Activated B cell treated with CpG ODN at 0.5 μM for 24 hours (primary cell): ENCODE measurements at regions not wholly inside any gene's neighbourhood (a gene's known extent, or its start where the extent isn't known, plus 50 kb on each side); places are given as distances from the start of the nearest gene placed in this dataset.

Source experiments
- ATAC-seq: fragments of 200-7000 bp; cut with Tn5 transposase; one replicate; pipeline ENCODE4 v1.10.0; 2021; ENCODE audit warnings: low read depth, mild to moderate bottlenecking, moderate library complexity
- CTCF ChIA-PET: fragments of 350-600 bp; sonication (Branson Sonifier 250); formaldehyde crosslinking; loops from one replicate; lab custom pipeline; 2021; ENCODE audit warnings: antibody characterized with exemption; lab: Charles Lee
- POLR2A ChIA-PET: fragments of 350-600 bp; sonication (Branson Sonifier 250); formaldehyde crosslinking; loops from one replicate; lab custom pipeline; 2021; ENCODE audit warnings: antibody characterized with exemption; lab: Charles Lee
- DNase-seq: peaks from one replicate; pipeline ENCODE4 v3.0.0; 2022
- H3K27ac Mint-ChIP-seq: one replicate; pipeline ENCODE4 v1.8.0; 2020; ENCODE audit warnings: mixed read lengths
- H3K27me3 Mint-ChIP-seq: one replicate; pipeline ENCODE4 v1.8.0; 2021; ENCODE audit warnings: mixed read lengths
- H3K36me3 Mint-ChIP-seq: one replicate; pipeline ENCODE4 v1.8.0; 2021; ENCODE audit warnings: low read depth, mixed read lengths
- H3K4me1 Mint-ChIP-seq: one replicate; pipeline ENCODE4 v1.8.0; 2021; ENCODE audit warnings: mixed read lengths
- H3K4me3 Mint-ChIP-seq: one replicate; pipeline ENCODE4 v1.8.0; 2020; ENCODE audit warnings: mild to moderate bottlenecking, mixed read lengths
- H3K9me3 Mint-ChIP-seq: one replicate; pipeline ENCODE4 v1.8.0; 2020; ENCODE audit warnings: mixed read lengths
- intact Hi-C: fragments of 100-400 bp; cut with micrococcal nuclease; formaldehyde crosslinking; loops from one replicate; pipeline ENCODE4 v1.15.1; 2024
- TF ChIP-seq, protein P1 (sequence below): fragments of 200-600 bp; IDR thresholded peaks from one replicate; pipeline ENCODE4 v1.8.0; 2022; ENCODE audit warnings: antibody characterized with exemption, mild to moderate bottlenecking

DNA sequence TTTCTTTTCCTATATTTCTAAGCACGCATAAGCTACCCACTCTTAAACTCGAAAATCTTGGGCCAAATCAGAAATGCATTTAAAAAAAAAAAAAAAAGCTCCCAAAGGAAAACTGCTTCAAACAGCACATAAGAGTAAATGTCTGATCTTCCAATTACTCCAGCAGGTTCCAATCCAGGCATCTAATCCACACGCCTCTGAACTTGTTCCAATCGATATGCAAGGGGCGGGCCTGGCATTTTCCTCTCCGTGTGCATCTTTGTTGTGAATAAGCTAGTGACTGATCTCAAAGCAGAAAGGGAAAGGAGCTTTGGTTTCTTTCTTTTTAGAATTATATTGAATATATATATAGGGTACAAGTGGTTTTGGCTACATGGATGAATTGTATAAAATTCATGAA, 365.5 kb downstream of the PRDM2 start:
- ATAC-seq (no peak), DNase-seq (no peak)
- no peaks in the 10 kb centered on the region for H3K36me3 Mint-ChIP-seq
- no peak overlapping the region for H3K27ac Mint-ChIP-seq
- no peak overlapping the region for H3K4me3 Mint-ChIP-seq
- H3K4me1 Mint-ChIP-seq: no peaks in the 10 kb centered on the region
- ChIA-PET CTCF (no interaction called here), POLR2A (no interaction called here)
- no peaks in the 10 kb centered on the region for H3K27me3 Mint-ChIP-seq
- H3K9me3 Mint-ChIP-seq: no peaks in the 10 kb centered on the region
- TF ChIP-seq, protein P1, sequence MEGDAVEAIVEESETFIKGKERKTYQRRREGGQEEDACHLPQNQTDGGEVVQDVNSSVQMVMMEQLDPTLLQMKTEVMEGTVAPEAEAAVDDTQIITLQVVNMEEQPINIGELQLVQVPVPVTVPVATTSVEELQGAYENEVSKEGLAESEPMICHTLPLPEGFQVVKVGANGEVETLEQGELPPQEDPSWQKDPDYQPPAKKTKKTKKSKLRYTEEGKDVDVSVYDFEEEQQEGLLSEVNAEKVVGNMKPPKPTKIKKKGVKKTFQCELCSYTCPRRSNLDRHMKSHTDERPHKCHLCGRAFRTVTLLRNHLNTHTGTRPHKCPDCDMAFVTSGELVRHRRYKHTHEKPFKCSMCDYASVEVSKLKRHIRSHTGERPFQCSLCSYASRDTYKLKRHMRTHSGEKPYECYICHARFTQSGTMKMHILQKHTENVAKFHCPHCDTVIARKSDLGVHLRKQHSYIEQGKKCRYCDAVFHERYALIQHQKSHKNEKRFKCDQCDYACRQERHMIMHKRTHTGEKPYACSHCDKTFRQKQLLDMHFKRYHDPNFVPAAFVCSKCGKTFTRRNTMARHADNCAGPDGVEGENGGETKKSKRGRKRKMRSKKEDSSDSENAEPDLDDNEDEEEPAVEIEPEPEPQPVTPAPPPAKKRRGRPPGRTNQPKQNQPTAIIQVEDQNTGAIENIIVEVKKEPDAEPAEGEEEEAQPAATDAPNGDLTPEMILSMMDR: no peak
- intact Hi-C loops: no loop called here

DNA sequence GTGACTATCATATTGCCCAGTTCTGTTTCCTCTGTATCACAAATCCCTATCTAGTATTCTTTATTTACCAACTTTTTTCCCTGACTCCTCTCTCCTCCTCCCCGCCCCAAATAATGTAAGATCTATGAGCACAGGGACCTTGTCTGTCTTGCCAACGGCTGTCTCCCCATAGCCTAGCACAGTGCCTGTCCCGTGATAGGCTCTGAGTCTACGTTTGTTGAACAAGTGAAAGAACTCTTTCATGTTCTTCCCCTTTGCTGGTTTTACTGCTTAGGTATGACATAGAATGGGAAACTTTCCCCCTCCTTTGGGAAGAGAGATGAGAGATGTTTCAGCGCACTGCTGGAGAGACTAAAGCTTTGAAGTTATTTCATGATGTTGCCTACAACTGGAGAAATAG, 367.0 kb downstream of the PRDM2 start:
- ChIA-PET CTCF (no interaction called here), POLR2A (no interaction called here)
- TF ChIP-seq, protein P1: no peak
- Mint-ChIP-seq H3K36me3 (no peaks in the 10 kb centered on the region), H3K27ac (no peak overlapping the region), H3K9me3 (no peaks in the 10 kb centered on the region), H3K4me1 (no peaks in the 10 kb centered on the region), H3K27me3 (no peaks in the 10 kb centered on the region), H3K4me3 (no peak overlapping the region)
- DNase-seq: no peak
- no peak for ATAC-seq
- intact Hi-C loops: no loop called here

DNA sequence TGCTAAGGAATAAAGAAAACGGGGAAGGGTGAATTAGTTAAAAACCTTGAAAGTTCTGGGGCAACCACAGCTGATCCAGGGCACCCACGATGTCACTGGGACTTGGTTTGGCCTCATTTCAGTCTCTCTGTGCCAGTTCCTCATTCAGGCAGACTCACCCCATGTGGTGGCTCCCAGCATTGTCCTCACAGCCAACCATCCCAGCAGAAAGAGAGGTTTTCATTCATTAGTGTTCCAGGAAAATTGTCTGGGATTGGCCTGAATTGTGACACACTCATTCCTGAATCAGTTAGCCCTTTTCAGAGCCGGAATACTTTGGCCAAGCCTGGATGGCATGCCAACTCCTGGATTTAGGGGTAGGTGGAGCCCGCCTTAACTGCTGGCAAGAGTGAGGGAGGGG, 367.7 kb downstream of the PRDM2 start:
- no peaks in the 10 kb centered on the region for H3K9me3 Mint-ChIP-seq

DNA sequence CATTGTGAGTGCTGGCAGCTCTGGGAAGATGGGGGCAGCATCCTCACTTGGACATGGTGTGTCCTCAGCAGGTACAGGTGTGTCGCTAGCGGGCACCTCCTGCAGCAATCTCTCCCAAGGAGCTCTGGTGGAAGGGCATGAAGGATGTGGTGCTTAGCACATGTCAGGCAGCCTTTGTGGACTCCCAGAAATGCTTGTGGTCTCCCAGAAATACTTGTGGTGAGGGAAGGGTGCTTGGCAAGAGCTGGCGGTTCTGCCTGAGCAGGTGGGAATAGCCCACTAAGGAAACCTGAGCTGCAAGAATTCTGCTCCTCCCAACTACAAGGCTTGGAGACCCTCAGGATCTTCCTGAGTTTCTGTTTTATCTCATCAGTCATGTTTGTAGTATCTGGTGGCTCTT, 371.6 kb downstream of the PRDM2 start:
- ChIA-PET CTCF (no interaction called here), POLR2A (no interaction called here)
- Mint-ChIP-seq H3K4me3 (no peak overlapping the region), H3K27ac (no peak overlapping the region), H3K9me3 (no peaks in the 10 kb centered on the region), H3K27me3 (no peaks in the 10 kb centered on the region), H3K36me3 (no peaks in the 10 kb centered on the region), H3K4me1 (no peaks in the 10 kb centered on the region)
- DNase-seq (no peak), ATAC-seq (no peak)
- TF ChIP-seq, protein P1: no peak
- intact Hi-C loops: no loop called here

More for the DNA sequence above, 367.7 kb downstream of the PRDM2 start:
- H3K36me3 Mint-ChIP-seq: no peaks in the 10 kb centered on the region
- intact Hi-C loops: no loop called here
- ATAC-seq (no peak), DNase-seq (no peak)
- no peak overlapping the region for H3K4me3 Mint-ChIP-seq
- no peaks in the 10 kb centered on the region for H3K4me1 Mint-ChIP-seq
- ChIA-PET CTCF (no interaction called here), POLR2A (no interaction called here)
- TF ChIP-seq, protein P1: no peak
- H3K27me3 Mint-ChIP-seq: no peaks in the 10 kb centered on the region
- no peak overlapping the region for H3K27ac Mint-ChIP-seq

DNA sequence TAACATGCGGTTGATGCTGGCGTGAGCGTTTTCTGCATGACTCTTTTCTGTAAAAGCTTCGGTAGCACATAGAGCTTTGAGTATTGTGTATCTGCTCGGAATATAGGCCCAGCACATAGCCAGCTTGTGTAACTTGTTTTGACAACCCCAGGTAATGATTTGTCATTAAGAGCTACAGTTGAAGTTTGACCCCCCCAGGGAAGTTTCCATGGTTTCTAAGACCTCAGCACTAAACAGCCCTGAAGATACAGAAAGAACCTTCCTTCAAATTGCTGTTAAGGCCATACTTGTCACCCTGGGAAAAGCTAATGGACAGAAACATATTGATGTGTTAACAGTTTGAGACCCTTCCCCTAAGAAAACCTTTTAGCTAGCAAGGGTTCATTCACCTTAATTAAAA, 380.7 kb downstream of the PRDM2 start:
- Mint-ChIP-seq H3K36me3 (no peaks in the 10 kb centered on the region), H3K9me3 (no peaks in the 10 kb centered on the region), H3K27me3 (no peaks in the 10 kb centered on the region), H3K4me3 (no peak overlapping the region), H3K27ac (no peak overlapping the region), H3K4me1 (no peaks in the 10 kb centered on the region)
- DNase-seq (no peak), ATAC-seq (no peak)
- intact Hi-C loops: no loop called here
- TF ChIP-seq, protein P1: no peak
- ChIA-PET CTCF (no interaction called here), POLR2A (no interaction called here)
